GM12865 (cell line): ENCODE measurements at regions not wholly inside any gene's neighbourhood (a gene's known extent, or its start where the extent isn't known, plus 50 kb on each side); places are given as distances from the start of the nearest gene placed in this dataset.

Experiments used
- DNase-seq: peaks from one replicate; pipeline ENCODE4 v3.0.0; 2010; ENCODE audit warnings: low read depth
- H3K4me3 ChIP-seq: 2 replicates; pipeline ENCODE4 v1.5.1; 2011; ENCODE audit warnings: mild to moderate bottlenecking, low read depth, low read length, control low read depth
- CTCF ChIP-seq: IDR thresholded peaks from 2 replicates; pipeline ENCODE4 v1.5.1; 2011; ENCODE audit warnings: low read length, control low read depth, low read depth, inconsistent platforms; ENCODE audit not compliant: insufficient read depth; ENCODE audit errors: missing control alignments

- DNase-seq, result no peak
- no peak for TF ChIP-seq CTCF
- no peak overlapping the region for H3K4me3 ChIP-seq
Measured at GRCh38 chr3:196131921-196132320, 50.0 kb upstream of the TFRC start.
